HepG2 (cell line): ENCODE measurements at regions not wholly inside any gene's neighbourhood (a gene's known extent, or its start where the extent isn't known, plus 50 kb on each side); places are given as distances from the start of the nearest gene placed in this dataset.

Source experiments
- FLYWCH1 ChIP-seq: sonication (generic); formaldehyde crosslinking; IDR thresholded peaks from 2 replicates; pipeline ENCODE4 v1.8.1; 2023; ENCODE audit warnings: mild to moderate bottlenecking, missing genetic modification reagents
- HHEX ChIP-seq: IDR thresholded peaks from 2 replicates; pipeline ENCODE4 v1.6.1; 2016; ENCODE audit warnings: control low read depth
- HNF4G ChIP-seq, 2 experiments: sonication (generic) in 1 of 2; formaldehyde crosslinking in 1 of 2; IDR thresholded peaks; 2 replicates each; pipeline versions ENCODE4 v1.4.0 to v1.6.1; 2011 to 2020; ENCODE audit warnings: borderline replicate concordance in 2 of 2, low read depth in 2 of 2, mild to moderate bottlenecking in 2 of 2, low read length in 1 of 2, missing genetic modification reagents in 1 of 2, moderate library complexity in 1 of 2
- JUND ChIP-seq: sonication (generic); formaldehyde crosslinking; IDR thresholded peaks from 2 replicates; pipeline ENCODE4 v1.8.0; 2022; ENCODE audit warnings: mild to moderate bottlenecking, missing genetic modification reagents
- MAX ChIP-seq: IDR thresholded peaks from 2 replicates; pipeline ENCODE4 v1.6.1; 2012; ENCODE audit warnings: inconsistent platforms
- MTA3 ChIP-seq: sonication (generic); formaldehyde crosslinking; IDR thresholded peaks from 2 replicates; pipeline ENCODE4 v1.4.0; 2020; ENCODE audit warnings: missing genetic modification reagents
- NR0B2 ChIP-seq: sonication (generic); formaldehyde crosslinking; IDR thresholded peaks from 2 replicates; pipeline ENCODE4 v1.4.0; 2020; ENCODE audit warnings: mild to moderate bottlenecking, missing genetic modification reagents
- NR2C2 ChIP-seq: sonication (generic); formaldehyde crosslinking; IDR thresholded peaks from 2 replicates; pipeline ENCODE4 v1.4.0; 2020; ENCODE audit warnings: missing genetic modification reagents, mild to moderate bottlenecking, moderate library complexity, borderline replicate concordance
- SNAI1 ChIP-seq: sonication (generic); formaldehyde crosslinking; IDR thresholded peaks from 2 replicates; pipeline ENCODE4 v1.5.0; 2020; ENCODE audit warnings: mild to moderate bottlenecking, missing genetic modification reagents, borderline replicate concordance
- SUZ12 ChIP-seq: fragments of 150-350 bp; IDR thresholded peaks from 2 replicates; pipeline ENCODE4 v1.6.1; 2014; ENCODE audit warnings: low read depth, low read length
- ZNF362 ChIP-seq: sonication (generic); formaldehyde crosslinking; IDR thresholded peaks from 2 replicates; pipeline ENCODE4 v1.4.0; 2020; ENCODE audit warnings: missing genetic modification reagents, mild to moderate bottlenecking, borderline replicate concordance
- TF ChIP-seq, protein P1 (sequence below): sonication (generic); formaldehyde crosslinking; conservative IDR thresholded peaks from 2 replicates; pipeline ENCODE4 v1.4.0; 2020; ENCODE audit warnings: mild to moderate bottlenecking, missing genetic modification reagents, moderate library complexity
- TF ChIP-seq, protein P2 (sequence below): sonication (generic); formaldehyde crosslinking; IDR thresholded peaks from 2 replicates; pipeline ENCODE4 v1.5.0; 2020; ENCODE audit warnings: mild to moderate bottlenecking, missing genetic modification reagents, borderline replicate concordance

GRCh38 chr1:209172286-209172685 is 411.2 kb upstream of the CAMK1G start:
- TF ChIP-seq, protein P1, sequence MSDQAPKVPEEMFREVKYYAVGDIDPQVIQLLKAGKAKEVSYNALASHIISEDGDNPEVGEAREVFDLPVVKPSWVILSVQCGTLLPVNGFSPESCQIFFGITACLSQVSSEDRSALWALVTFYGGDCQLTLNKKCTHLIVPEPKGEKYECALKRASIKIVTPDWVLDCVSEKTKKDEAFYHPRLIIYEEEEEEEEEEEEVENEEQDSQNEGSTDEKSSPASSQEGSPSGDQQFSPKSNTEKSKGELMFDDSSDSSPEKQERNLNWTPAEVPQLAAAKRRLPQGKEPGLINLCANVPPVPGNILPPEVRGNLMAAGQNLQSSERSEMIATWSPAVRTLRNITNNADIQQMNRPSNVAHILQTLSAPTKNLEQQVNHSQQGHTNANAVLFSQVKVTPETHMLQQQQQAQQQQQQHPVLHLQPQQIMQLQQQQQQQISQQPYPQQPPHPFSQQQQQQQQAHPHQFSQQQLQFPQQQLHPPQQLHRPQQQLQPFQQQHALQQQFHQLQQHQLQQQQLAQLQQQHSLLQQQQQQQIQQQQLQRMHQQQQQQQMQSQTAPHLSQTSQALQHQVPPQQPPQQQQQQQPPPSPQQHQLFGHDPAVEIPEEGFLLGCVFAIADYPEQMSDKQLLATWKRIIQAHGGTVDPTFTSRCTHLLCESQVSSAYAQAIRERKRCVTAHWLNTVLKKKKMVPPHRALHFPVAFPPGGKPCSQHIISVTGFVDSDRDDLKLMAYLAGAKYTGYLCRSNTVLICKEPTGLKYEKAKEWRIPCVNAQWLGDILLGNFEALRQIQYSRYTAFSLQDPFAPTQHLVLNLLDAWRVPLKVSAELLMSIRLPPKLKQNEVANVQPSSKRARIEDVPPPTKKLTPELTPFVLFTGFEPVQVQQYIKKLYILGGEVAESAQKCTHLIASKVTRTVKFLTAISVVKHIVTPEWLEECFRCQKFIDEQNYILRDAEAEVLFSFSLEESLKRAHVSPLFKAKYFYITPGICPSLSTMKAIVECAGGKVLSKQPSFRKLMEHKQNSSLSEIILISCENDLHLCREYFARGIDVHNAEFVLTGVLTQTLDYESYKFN (CRISPR knock-in tag), result no peak
- no peak for TF ChIP-seq SUZ12
- no peak for TF ChIP-seq FLYWCH1 (CRISPR knock-in tag)
- TF ChIP-seq MTA3 (CRISPR knock-in tag), result no peak
- TF ChIP-seq HHEX (CRISPR knock-in tag), result no peak
- no peak for TF ChIP-seq SNAI1
- TF ChIP-seq, protein P2, sequence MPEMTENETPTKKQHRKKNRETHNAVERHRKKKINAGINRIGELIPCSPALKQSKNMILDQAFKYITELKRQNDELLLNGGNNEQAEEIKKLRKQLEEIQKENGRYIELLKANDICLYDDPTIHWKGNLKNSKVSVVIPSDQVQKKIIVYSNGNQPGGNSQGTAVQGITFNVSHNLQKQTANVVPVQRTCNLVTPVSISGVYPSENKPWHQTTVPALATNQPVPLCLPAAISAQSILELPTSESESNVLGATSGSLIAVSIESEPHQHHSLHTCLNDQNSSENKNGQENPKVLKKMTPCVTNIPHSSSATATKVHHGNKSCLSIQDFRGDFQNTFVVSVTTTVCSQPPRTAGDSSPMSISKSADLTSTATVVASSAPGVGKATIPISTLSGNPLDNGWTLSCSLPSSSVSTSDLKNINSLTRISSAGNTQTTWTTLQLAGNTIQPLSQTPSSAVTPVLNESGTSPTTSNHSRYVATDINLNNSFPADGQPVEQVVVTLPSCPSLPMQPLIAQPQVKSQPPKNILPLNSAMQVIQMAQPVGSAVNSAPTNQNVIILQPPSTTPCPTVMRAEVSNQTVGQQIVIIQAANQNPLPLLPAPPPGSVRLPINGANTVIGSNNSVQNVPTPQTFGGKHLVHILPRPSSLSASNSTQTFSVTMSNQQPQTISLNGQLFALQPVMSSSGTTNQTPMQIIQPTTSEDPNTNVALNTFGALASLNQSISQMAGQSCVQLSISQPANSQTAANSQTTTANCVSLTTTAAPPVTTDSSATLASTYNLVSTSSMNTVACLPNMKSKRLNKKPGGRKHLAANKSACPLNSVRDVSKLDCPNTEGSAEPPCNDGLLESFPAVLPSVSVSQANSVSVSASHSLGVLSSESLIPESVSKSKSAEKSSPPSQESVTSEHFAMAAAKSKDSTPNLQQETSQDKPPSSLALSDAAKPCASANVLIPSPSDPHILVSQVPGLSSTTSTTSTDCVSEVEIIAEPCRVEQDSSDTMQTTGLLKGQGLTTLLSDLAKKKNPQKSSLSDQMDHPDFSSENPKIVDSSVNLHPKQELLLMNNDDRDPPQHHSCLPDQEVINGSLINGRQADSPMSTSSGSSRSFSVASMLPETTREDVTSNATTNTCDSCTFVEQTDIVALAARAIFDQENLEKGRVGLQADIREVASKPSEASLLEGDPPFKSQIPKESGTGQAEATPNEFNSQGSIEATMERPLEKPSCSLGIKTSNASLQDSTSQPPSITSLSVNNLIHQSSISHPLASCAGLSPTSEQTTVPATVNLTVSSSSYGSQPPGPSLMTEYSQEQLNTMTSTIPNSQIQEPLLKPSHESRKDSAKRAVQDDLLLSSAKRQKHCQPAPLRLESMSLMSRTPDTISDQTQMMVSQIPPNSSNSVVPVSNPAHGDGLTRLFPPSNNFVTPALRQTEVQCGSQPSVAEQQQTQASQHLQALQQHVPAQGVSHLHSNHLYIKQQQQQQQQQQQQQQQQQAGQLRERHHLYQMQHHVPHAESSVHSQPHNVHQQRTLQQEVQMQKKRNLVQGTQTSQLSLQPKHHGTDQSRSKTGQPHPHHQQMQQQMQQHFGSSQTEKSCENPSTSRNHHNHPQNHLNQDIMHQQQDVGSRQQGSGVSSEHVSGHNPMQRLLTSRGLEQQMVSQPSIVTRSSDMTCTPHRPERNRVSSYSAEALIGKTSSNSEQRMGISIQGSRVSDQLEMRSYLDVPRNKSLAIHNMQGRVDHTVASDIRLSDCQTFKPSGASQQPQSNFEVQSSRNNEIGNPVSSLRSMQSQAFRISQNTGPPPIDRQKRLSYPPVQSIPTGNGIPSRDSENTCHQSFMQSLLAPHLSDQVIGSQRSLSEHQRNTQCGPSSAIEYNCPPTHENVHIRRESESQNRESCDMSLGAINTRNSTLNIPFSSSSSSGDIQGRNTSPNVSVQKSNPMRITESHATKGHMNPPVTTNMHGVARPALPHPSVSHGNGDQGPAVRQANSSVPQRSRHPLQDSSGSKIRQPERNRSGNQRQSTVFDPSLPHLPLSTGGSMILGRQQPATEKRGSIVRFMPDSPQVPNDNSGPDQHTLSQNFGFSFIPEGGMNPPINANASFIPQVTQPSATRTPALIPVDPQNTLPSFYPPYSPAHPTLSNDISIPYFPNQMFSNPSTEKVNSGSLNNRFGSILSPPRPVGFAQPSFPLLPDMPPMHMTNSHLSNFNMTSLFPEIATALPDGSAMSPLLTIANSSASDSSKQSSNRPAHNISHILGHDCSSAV (CRISPR knock-in tag), result no peak
- no peak for TF ChIP-seq NR0B2 (CRISPR knock-in tag)
- no peak for TF ChIP-seq NR2C2
- no peak for TF ChIP-seq HNF4G (IDR thresholded peaks at IDR 0.05; ENCODE audit: borderline replicate concordance, low read depth, low read length)
- no peak for TF ChIP-seq HNF4G (CRISPR knock-in tag; IDR thresholded peaks at IDR 0.05; ENCODE audit: borderline replicate concordance, low read depth)
- TF ChIP-seq ZNF362 (CRISPR knock-in tag), result no peak
- no peak for TF ChIP-seq JUND
- TF ChIP-seq MAX, result no peak
